GM12872 (cell line): ENCODE measurements at regions not wholly inside any gene's neighbourhood (a gene's known extent, or its start where the extent isn't known, plus 50 kb on each side); places are given as distances from the start of the nearest gene placed in this dataset.

Experiments used
- CTCF ChIP-seq: IDR thresholded peaks from 3 replicates; pipeline ENCODE4 v1.5.1; 2011; ENCODE audit warnings: low read depth, mild to moderate bottlenecking, low read length, moderate library complexity; ENCODE audit not compliant: insufficient read depth

- TF ChIP-seq CTCF, result no peak
These were observed 968.7 kb upstream of the SLC10A2 start for GRCh38 chr13:104034891-104035290.

GRCh38 chr13:104025303-104025702 is 959.1 kb upstream of the SLC10A2 start:
- TF ChIP-seq CTCF, result no peak

- no peak for TF ChIP-seq CTCF
These were observed 958.4 kb upstream of the SLC10A2 start for GRCh38 chr13:104024416-104025170.

- TF ChIP-seq CTCF, result no peak
These were observed 955.7 kb upstream of the SLC10A2 start for GRCh38 chr13:104021806-104022397.

GRCh38 chr13:104017317-104017716 is 951.1 kb upstream of the SLC10A2 start:
- no peak for TF ChIP-seq CTCF

- no peak for TF ChIP-seq CTCF
These were observed 949.6 kb upstream of the SLC10A2 start for GRCh38 chr13:104015646-104016396.
